ENCODE measurements at regions not wholly inside any gene's neighbourhood (a gene's known extent, or its start where the extent isn't known, plus 50 kb on each side); places are given as distances from the start of the nearest gene placed in this dataset.
"Not testable (repeated sequence)": the region's sequence is repeated elsewhere in the genome, so short reads cannot be mapped to it uniquely, and the experiment has no call there.

DNA sequence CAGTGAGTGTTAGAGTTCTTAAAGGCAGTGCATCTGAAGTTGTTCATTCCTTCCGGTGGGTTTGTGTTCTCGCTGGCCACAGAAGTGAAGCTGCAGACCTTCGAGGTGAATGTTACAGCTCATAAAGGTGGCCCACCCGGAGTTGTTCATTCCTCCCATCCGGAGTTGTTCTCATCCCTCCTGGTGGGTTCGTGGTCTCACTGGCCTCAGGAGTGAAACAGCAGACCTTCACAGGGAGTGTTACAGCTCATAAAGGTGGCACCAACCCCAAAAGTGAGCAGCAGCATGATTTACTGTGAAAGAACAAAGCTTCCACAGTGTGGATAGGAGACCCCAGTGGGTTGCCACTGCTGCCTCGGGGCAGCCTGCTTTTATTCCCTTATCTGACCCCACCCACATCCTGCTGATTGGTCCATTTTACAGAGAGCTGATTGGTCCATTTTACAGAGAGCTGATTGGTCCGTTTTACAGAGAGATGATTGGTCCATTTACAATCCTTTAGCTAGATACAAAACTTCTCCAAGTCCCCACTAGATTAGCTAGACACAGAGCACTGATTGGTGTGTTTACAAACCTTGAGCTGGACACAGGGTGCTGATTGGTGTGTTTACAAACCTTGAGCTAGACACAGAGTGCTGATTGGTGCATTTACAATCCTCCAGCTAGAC lies 57.6 kb upstream of the ATP12A start:
- TF ChIP-seq, protein P1, sequence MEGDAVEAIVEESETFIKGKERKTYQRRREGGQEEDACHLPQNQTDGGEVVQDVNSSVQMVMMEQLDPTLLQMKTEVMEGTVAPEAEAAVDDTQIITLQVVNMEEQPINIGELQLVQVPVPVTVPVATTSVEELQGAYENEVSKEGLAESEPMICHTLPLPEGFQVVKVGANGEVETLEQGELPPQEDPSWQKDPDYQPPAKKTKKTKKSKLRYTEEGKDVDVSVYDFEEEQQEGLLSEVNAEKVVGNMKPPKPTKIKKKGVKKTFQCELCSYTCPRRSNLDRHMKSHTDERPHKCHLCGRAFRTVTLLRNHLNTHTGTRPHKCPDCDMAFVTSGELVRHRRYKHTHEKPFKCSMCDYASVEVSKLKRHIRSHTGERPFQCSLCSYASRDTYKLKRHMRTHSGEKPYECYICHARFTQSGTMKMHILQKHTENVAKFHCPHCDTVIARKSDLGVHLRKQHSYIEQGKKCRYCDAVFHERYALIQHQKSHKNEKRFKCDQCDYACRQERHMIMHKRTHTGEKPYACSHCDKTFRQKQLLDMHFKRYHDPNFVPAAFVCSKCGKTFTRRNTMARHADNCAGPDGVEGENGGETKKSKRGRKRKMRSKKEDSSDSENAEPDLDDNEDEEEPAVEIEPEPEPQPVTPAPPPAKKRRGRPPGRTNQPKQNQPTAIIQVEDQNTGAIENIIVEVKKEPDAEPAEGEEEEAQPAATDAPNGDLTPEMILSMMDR (IDR thresholded peaks at IDR 0.05), result not testable (repeated sequence)
- TF ChIP-seq POLR2AphosphoS5 (IDR thresholded peaks at IDR 0.05), result not testable (repeated sequence)

Data from stomach (tissue), 4 donors.